Psoas muscle (tissue), 7 donors: ENCODE measurements at regions not wholly inside any gene's neighbourhood (a gene's known extent, or its start where the extent isn't known, plus 50 kb on each side); places are given as distances from the start of the nearest gene placed in this dataset.
A peak's percentile ranks its signal among the peaks of the same experiment; 100 is the strongest.

Experiments
- ATAC-seq, 4 donors: fragments of 200-7000 bp; cut with Tn5 transposase; one replicate each; pipeline ENCODE4 v1.9.1; 2020; ENCODE audit warnings: moderate library complexity in 3 of 4, mild to moderate bottlenecking in 2 of 4
- DNase-seq, 2 donors: peaks; one replicate each; pipeline ENCODE4 v3.0.0-alpha.2; 2020
- H3K27ac ChIP-seq: fragments of 200-600 bp; one replicate; pipeline ENCODE4 v1.8.0; 2022
- H3K27me3 ChIP-seq, 3 donors: fragments of 200-600 bp in 1 of 3; one replicate each; pipeline versions ENCODE4 v1.6.1 to v1.8.0; 2013 to 2022; ENCODE audit warnings: low read length in 2 of 3, mild to moderate bottlenecking in 2 of 3, moderate library complexity in 1 of 3; ENCODE audit not compliant: insufficient read depth in 3 of 3
- H3K36me3 ChIP-seq, 2 donors: fragments of 200-600 bp in 1 of 2; one replicate each; pipeline versions ENCODE4 v1.6.1 to v1.8.0; 2013 to 2022; ENCODE audit warnings: low read depth in 1 of 2, mild to moderate bottlenecking in 1 of 2, moderate library complexity in 1 of 2; ENCODE audit not compliant: insufficient read depth in 1 of 2
- H3K4me1 ChIP-seq: fragments of 200-600 bp; one replicate; pipeline ENCODE4 v1.8.0; 2022
- H3K4me3 ChIP-seq: fragments of 200-600 bp; one replicate; pipeline ENCODE4 v1.8.0; 2022; ENCODE audit warnings: mild to moderate bottlenecking
- H3K9me3 ChIP-seq: fragments of 200-600 bp; one replicate; pipeline ENCODE4 v1.8.0; 2022
- WGBS, 3 donors: extraction: QIAGEN DNeasy Blood & Tissue Kit; methylation state at CpG; one replicate each; pipeline versions ENCODE4 v1.1.6 to v1.1.7; 2013; 5-methylcytosine and 5-hydroxymethylcytosine counted together
- intact Hi-C, 2 donors: fragments of 100-400 bp; cut with DNase I; formaldehyde crosslinking; loops; one replicate each; pipeline versions ENCODE4 v1.11.0 to v1.14.2; 2022
- TF ChIP-seq, protein P1 (sequence below): fragments of 200-600 bp; IDR thresholded peaks from one replicate; pipeline ENCODE4 v1.8.0; 2022; ENCODE audit warnings: antibody characterized with exemption
- donor health status: healthy with polysubstance abuse.
- donor health status: DM: no; HTN: no; CAD: no; lungs with moderate emphysema.
- donor health status: Bipolar disorder and iron deficiency.
- donor health status: healthy.
- donor health status: DM: yes; HTN: yes; CAD: no.
- donor health status: DM: no; HTN: no; CAD: no.
- donor health status: DM: yes; HTN: yes; CAD: no.

DNA sequence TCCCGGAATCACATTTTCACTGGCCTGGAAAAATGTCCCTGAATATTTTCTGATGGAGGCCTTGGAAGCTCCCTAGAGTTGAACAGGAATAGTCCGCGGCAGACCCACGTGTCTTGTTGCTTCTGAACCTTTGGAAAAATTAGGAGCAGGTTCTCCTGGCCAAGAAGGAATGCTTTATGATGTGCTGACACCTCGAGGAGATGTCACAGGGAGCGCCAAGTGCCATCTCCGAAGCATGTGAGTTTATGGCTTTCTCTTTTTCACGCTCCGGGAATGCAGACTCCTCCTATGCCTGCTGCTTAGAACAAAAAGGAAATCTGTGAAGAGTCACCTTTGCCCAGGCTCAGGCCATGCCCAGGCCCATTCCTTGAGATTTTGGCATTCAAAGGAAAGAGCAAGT is 84.6 kb downstream of the BOD1 start:
- DNase-seq (no peak), ATAC-seq (peak; percentile 18 to 75 (median 52))
- Histone ChIP-seq H3K36me3 (no peaks in the 10 kb centered on the region), H3K4me1 (no peaks in the 10 kb centered on the region), H3K9me3 (no peaks in the 10 kb centered on the region), H3K27ac (peak overlapping the region; percentile 21), H3K27me3 (no peaks in the 10 kb centered on the region), H3K4me3 (no peak overlapping the region)
- intact Hi-C loops: no loop called here
- TF ChIP-seq, protein P1, sequence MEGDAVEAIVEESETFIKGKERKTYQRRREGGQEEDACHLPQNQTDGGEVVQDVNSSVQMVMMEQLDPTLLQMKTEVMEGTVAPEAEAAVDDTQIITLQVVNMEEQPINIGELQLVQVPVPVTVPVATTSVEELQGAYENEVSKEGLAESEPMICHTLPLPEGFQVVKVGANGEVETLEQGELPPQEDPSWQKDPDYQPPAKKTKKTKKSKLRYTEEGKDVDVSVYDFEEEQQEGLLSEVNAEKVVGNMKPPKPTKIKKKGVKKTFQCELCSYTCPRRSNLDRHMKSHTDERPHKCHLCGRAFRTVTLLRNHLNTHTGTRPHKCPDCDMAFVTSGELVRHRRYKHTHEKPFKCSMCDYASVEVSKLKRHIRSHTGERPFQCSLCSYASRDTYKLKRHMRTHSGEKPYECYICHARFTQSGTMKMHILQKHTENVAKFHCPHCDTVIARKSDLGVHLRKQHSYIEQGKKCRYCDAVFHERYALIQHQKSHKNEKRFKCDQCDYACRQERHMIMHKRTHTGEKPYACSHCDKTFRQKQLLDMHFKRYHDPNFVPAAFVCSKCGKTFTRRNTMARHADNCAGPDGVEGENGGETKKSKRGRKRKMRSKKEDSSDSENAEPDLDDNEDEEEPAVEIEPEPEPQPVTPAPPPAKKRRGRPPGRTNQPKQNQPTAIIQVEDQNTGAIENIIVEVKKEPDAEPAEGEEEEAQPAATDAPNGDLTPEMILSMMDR: no peak
- WGBS, 3 donors: 36 to 60% (median 42%) methylated on average over 9 of the region's 9 CpGs

DNA sequence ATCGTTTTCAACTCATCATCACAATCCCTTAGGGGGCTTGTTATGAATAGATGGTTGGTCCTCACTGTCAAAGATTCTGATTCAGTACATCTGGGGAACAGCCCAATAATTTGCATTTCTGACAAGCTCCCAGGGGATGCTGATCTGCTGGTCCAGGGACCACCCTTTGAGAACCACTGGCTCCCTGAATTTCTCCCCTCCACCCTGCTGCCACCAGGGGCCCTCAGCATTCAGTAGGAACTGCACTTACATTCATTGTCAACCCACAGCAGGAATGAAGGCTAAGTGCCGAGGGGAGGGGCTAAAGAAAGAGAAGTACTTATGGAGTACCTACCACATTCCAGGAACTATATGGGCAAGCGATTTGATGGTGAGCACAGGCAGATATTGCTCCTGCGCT is 85.9 kb downstream of the BOD1 start:
- TF ChIP-seq, protein P1: no peak
- Histone ChIP-seq H3K9me3 (no peaks in the 10 kb centered on the region), H3K4me1 (no peaks in the 10 kb centered on the region), H3K4me3 (no peak overlapping the region), H3K36me3 (no peaks in the 10 kb centered on the region), H3K27ac (no peak overlapping the region), H3K27me3 (no peaks in the 10 kb centered on the region)
- DNase-seq: no peak
- intact Hi-C loops: no loop called here
- 92 to 94% (median 92%) methylated on average over 4 of the region's 4 CpGs for WGBS, 3 donors
- ATAC-seq: no peak

DNA sequence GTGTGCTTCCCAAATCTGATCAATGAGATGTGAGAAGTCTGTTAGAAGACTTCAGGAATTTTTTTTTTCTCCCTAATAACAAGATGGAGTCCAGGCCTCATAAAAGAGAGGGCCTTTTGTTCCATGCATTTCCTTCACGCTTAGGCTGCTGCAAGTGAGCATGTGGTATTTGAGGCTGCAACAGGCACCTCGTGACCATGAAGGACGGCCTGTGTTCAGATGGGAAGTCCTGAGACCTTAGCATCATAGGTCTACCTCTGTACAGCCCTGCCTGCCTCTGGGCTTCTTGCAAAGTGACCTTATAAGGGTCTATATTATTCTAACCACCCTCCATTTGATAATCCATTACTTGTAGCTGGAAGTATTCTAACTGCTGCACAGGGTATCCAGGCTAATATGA is 86.6 kb downstream of the BOD1 start:
- H3K4me3 ChIP-seq: no peak overlapping the region
- WGBS, 3 donors: 86 to 94% (median 91%) methylated on average over 3 of the region's 3 CpGs
- TF ChIP-seq, protein P1: no peak
- no peaks in the 10 kb centered on the region for H3K27me3 ChIP-seq
- no peak for DNase-seq
- H3K27ac ChIP-seq: no peak overlapping the region
- no peaks in the 10 kb centered on the region for H3K36me3 ChIP-seq
- no peaks in the 10 kb centered on the region for H3K4me1 ChIP-seq
- no peaks in the 10 kb centered on the region for H3K9me3 ChIP-seq
- no peak for ATAC-seq
- intact Hi-C loops: no loop called here

DNA sequence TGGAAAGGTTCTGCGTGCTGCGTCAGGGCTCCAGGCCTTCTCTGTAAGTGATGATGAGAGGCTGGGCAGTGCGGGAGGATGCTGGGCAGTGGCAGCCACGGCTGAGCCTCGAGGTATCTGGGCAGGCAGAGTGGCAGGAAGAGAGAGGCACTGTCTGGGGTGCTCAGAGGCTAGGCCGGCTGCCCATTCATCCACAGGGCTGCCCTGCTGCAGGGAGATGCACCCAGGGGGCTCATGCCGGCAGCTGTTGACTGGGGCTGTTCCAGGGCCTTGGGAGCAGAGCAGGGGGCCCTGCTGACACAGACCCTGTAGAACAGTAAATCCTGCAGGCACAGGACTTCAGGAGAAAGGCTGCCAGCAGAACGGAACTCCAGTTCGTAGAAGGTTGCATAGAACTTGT is 88.8 kb downstream of the BOD1 start:
- Histone ChIP-seq H3K4me1 (no peaks in the 10 kb centered on the region), H3K27me3 (no peaks in the 10 kb centered on the region), H3K4me3 (no peak overlapping the region), H3K36me3 (no peaks in the 10 kb centered on the region), H3K9me3 (no peaks in the 10 kb centered on the region), H3K27ac (no peak overlapping the region)
- ATAC-seq (no peak), DNase-seq (no peak)
- WGBS, 3 donors: 79 to 85% (median 81%) methylated on average over 9 of the region's 9 CpGs
- TF ChIP-seq, protein P1: no peak
- intact Hi-C loops: no loop called here

DNA sequence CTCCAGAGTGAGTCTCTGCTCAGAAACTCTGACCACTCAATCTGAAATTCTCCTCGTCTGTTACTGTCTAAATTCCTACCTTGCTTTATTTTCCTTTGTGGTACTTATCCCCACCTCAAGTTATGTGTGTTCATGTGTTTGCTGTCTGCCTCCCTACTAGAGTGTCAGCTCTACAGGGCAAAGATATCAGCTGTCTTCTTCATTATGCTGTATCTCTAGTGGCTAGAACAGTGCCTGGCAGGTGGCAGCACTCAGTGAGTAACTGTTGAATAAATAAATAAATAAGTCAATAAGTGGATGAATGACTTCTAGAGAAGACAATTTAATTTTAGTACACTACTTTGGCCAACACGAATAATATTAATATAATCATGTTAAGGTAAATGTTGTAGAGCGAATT is 92.3 kb downstream of the BOD1 start:
- no peaks in the 10 kb centered on the region for H3K27me3 ChIP-seq
- H3K27ac ChIP-seq: no peak overlapping the region
- ATAC-seq: no peak
- no peaks in the 10 kb centered on the region for H3K36me3 ChIP-seq
- intact Hi-C loops: loop anchor here in 1 of 2 donors (5.0 kb wide), 1 partner anchor 1097 kb away; no protein-coding TSS in a partner anchor
- DNase-seq: no peak
- WGBS, 3 donors: 81 to 90% (median 87%) methylated on average over 3 of the region's 3 CpGs
- no peaks in the 10 kb centered on the region for H3K9me3 ChIP-seq
- TF ChIP-seq, protein P1: no peak
- H3K4me1 ChIP-seq: no peaks in the 10 kb centered on the region
- H3K4me3 ChIP-seq: no peak overlapping the region
